ENCODE measurements at regions not wholly inside any gene's neighbourhood (a gene's known extent, or its start where the extent isn't known, plus 50 kb on each side); places are given as distances from the start of the nearest gene placed in this dataset.
A peak's percentile ranks its signal among the peaks of the same experiment; 100 is the strongest.
"Not testable (repeated sequence)": the region's sequence is repeated elsewhere in the genome, so short reads cannot be mapped to it uniquely, and the experiment has no call there.

DNA sequence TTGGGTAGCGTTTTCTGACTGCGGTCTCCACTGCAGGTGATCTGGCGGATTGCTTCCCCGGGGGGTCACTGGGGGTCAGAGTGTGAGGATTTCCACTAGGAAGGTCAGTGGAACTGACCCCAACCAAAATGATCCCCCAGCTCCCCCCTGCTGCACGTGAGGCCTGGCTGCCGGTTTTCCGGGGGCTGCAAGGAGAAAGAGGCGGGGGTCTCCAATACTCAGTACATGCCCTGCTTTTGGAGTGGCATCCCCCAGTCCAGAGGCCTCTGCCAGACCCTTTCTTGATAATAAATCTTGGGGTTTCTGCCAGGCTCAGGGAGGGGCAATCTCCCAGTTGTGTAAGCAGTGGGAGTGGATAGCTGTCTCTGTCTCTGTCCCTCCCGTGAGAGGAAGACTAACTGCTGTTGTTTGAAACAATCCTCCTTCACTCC is 71.5 kb upstream of the RTL6 start:
- H3K27me3 ChIP-seq (ENCODE audit: control insufficient read depth, insufficient read depth, low read length): no peaks in the 10 kb centered on the region
- WGBS (ENCODE audit: insufficient coverage, low lambda C conversion rate): no CpG with 5 or more reads among the region's 9 CpGs
- DNase-seq: no peak
- no peaks in the 10 kb centered on the region for H3K4me1 ChIP-seq (ENCODE audit: control insufficient read depth, insufficient read depth, low read length)
- H3K4me3 ChIP-seq (ENCODE audit: low read length): no peak overlapping the region
- no peaks in the 10 kb centered on the region for H3K36me3 ChIP-seq (ENCODE audit: control insufficient read depth, insufficient read depth, low read length)
- H3K27ac ChIP-seq (ENCODE audit: low read length): no peak overlapping the region
- peaks cover 2% of the 10 kb centered on the region for H3K9me3 ChIP-seq (ENCODE audit: control insufficient read depth, low read depth, low read length)

DNA sequence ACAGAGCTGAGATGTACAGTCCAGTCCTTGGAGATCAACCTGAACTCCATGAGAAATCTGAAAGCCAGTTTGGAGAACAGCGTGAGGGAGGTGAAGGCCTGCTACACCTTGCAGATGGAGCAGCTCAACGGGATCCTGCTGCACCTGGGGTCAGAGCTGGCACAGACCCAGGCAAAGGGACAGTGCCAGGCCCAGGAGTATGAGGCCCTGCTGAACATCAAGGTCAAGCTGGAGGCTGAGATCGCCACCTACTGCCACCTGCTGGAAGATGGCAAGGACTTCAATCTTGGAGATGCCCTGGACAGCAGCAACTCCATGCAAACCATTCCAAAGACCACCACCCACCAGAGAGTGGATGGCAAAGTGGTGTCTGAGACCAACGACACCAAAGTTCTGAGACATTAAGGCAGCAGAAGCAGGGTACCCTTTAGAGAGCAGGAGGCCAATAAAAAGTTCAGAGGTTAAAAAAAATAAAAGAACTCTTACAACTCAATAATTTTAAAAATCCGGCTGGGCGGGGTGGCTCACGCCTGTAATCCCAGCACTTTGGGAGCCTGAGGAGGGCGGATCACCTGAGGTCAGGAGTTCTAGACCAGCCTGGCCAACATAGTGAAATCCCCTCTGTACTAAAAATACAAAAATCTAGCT is 69.9 kb upstream of the RTL6 start:
- DNase-seq: peak in 1 of 2 donors; percentile 17
- no CpG with 5 or more reads among the region's 8 CpGs for WGBS (ENCODE audit: insufficient coverage, low lambda C conversion rate)
- Histone ChIP-seq H3K9me3 (ENCODE audit: control insufficient read depth, low read depth, low read length) (peaks cover 2% of the 10 kb centered on the region), H3K4me1 (ENCODE audit: control insufficient read depth, insufficient read depth, low read length) (no peaks in the 10 kb centered on the region), H3K27ac (ENCODE audit: low read length) (no peak overlapping the region), H3K27me3 (ENCODE audit: control insufficient read depth, insufficient read depth, low read length) (no peaks in the 10 kb centered on the region), H3K36me3 (ENCODE audit: control insufficient read depth, insufficient read depth, low read length) (no peaks in the 10 kb centered on the region), H3K4me3 (ENCODE audit: low read length) (no peak overlapping the region)

- not testable (repeated sequence) for H3K27me3 ChIP-seq (ENCODE audit: control insufficient read depth, insufficient read depth, low read length); H3K4me1 ChIP-seq (ENCODE audit: control insufficient read depth, insufficient read depth, low read length); H3K4me3 ChIP-seq (ENCODE audit: low read length)
Measured at GRCh38 chr22:44567378-44567841, 69.4 kb upstream of the RTL6 start.

DNA sequence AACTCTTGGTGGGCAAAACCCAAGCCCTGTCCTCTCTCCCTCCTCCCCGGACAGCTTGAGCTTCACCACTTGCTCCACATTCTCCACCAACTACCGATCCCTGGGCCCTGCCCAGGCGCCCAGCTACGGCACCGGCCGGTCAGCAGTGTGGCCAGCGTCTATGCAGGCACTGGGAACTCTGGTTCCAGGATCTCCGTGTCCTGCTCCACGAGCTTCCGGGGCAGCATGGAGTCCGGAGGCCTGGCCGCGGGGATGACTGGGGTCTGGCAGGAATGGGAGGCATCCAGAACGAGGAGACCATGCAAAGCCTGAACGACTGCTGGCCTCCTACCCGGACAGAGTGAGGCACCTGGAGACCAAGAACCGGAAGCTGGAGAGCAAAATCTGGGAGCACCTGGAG is 68.9 kb upstream of the RTL6 start:
- no peaks in the 10 kb centered on the region for H3K4me1 ChIP-seq (ENCODE audit: control insufficient read depth, insufficient read depth, low read length)
- no peak for DNase-seq
- WGBS (ENCODE audit: insufficient coverage, low lambda C conversion rate): no CpG with 5 or more reads among the region's 17 CpGs

More at GRCh38 chr22:44567378-44567841, 69.4 kb upstream of the RTL6 start:
- H3K36me3 ChIP-seq (ENCODE audit: control insufficient read depth, insufficient read depth, low read length); H3K27ac ChIP-seq (ENCODE audit: low read length); DNase-seq; H3K9me3 ChIP-seq (ENCODE audit: control insufficient read depth, low read depth, low read length): not testable (repeated sequence)
- no CpG with 5 or more reads among the region's 8 CpGs for WGBS (ENCODE audit: insufficient coverage, low lambda C conversion rate)

DNA sequence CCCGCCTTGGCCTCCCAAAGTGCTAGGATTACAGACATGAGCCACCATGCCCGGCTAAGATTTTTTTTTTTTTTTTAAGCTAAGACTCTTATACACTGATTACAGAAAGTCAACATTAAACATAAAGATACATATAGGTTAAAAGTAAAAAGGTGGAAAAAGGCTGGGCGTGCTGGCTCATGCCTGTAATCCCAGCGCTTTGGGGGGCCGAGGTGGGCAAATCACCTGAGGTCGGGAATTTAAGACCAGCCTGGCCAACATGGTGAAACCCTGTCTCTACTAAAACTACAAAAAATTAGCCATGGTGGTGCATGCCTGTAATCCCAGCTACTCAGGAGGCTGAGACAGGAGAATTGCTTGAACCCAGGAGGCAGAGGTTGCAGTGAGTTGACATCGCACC is 64.6 kb upstream of the RTL6 start:
- H3K4me1 ChIP-seq (ENCODE audit: control insufficient read depth, insufficient read depth, low read length); H3K27ac ChIP-seq (ENCODE audit: low read length); H3K36me3 ChIP-seq (ENCODE audit: control insufficient read depth, insufficient read depth, low read length); H3K9me3 ChIP-seq (ENCODE audit: control insufficient read depth, low read depth, low read length); H3K27me3 ChIP-seq (ENCODE audit: control insufficient read depth, insufficient read depth, low read length); DNase-seq; H3K4me3 ChIP-seq (ENCODE audit: low read length): not testable (repeated sequence)
- 75% methylated on average over 1 of the region's 7 CpGs for WGBS (ENCODE audit: insufficient coverage, low lambda C conversion rate)

More for the DNA sequence above, 68.9 kb upstream of the RTL6 start:
- no peaks in the 10 kb centered on the region for H3K27me3 ChIP-seq (ENCODE audit: control insufficient read depth, insufficient read depth, low read length)
- H3K36me3 ChIP-seq (ENCODE audit: control insufficient read depth, insufficient read depth, low read length): no peaks in the 10 kb centered on the region
- H3K4me3 ChIP-seq (ENCODE audit: low read length): no peak overlapping the region
- peaks cover 2% of the 10 kb centered on the region for H3K9me3 ChIP-seq (ENCODE audit: control insufficient read depth, low read depth, low read length)
- no peak overlapping the region for H3K27ac ChIP-seq (ENCODE audit: low read length)

DNA sequence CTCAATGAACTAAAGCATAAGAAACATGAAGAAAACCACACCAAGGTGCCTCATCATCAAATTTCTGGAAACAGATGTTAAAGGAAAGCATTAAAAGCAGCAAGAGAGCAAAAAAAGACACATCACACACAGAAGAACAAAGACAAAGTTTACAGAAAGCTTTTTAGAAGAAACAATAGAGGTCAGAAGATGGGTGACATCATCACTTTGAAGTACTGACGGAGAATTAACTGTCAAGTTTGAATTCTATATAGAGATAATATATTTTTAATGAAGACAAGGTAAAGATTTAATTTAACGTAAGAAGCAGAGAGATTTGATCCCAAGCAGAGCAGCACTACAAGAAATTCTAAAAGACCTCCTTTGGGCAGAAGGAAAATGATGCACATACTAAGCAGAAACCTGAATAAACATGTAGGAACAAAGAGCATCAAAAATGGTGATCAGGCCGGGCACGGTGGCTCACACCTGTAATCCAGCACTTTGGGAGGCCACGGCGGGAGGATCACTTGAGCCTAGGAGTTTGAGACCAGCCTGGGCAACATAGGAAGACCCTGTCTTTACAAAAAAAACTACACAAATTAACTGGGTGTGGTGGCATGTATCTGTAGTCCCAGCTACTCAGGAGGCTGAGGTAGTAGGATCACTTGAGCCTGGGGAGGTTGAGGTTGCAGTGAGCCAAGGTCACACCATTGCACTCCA is 63.3 kb upstream of the RTL6 start:
- peaks cover 2% of the 10 kb centered on the region for H3K9me3 ChIP-seq (ENCODE audit: control insufficient read depth, low read depth, low read length)
- no peaks in the 10 kb centered on the region for H3K4me1 ChIP-seq (ENCODE audit: control insufficient read depth, insufficient read depth, low read length)
- no peak overlapping the region for H3K27ac ChIP-seq (ENCODE audit: low read length)
- no peaks in the 10 kb centered on the region for H3K27me3 ChIP-seq (ENCODE audit: control insufficient read depth, insufficient read depth, low read length)
- DNase-seq: no peak
- H3K36me3 ChIP-seq (ENCODE audit: control insufficient read depth, insufficient read depth, low read length): no peaks in the 10 kb centered on the region
- 88% methylated on average over 2 of the region's 6 CpGs for WGBS (ENCODE audit: insufficient coverage, low lambda C conversion rate)
- H3K4me3 ChIP-seq (ENCODE audit: low read length): no peak overlapping the region

DNA sequence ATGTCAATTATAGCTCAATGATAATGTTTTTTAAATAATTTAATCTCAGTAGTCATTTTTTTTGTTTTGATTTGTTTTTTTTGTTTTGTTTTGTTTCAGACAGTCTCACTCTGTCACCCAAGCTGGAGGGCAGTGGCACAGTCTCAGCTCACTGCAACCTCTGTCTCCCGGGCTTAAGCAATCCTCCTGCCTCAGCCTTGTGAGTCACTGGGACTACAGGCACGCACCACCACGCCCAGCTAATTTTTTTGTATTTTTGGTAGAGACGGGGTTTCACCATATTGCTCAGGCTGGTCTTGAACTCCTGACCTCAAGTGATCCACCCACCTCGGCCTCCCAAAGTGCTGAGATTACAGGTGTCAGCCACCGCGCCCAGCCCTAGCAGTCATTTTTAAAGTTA is 60.6 kb upstream of the RTL6 start:
- H3K9me3 ChIP-seq (ENCODE audit: control insufficient read depth, low read depth, low read length); H3K36me3 ChIP-seq (ENCODE audit: control insufficient read depth, insufficient read depth, low read length); DNase-seq; H3K27me3 ChIP-seq (ENCODE audit: control insufficient read depth, insufficient read depth, low read length); H3K4me1 ChIP-seq (ENCODE audit: control insufficient read depth, insufficient read depth, low read length); H3K27ac ChIP-seq (ENCODE audit: low read length); H3K4me3 ChIP-seq (ENCODE audit: low read length): not testable (repeated sequence)
- WGBS (ENCODE audit: insufficient coverage, low lambda C conversion rate): no CpG with 5 or more reads among the region's 7 CpGs

DNA sequence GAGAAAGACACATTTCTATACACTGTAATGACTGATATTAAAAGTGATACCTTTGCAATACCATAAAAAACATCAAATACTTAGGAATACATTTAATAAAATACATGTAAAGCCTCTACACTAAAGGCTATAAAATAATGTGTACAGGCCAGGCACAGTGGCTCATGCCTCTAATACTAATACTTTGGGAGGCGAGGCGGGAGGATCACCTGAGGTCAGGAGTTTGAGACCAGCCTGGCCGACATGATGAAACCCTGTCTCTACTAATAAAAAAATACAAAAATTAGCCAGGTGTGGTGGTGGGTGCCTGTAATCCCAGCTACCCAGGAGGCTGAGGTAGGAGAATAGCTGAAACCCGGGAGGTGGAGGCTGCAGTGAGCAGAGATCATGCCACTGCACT is 59.8 kb upstream of the RTL6 start:
- H3K4me1 ChIP-seq (ENCODE audit: control insufficient read depth, insufficient read depth, low read length); DNase-seq; H3K4me3 ChIP-seq (ENCODE audit: low read length); H3K36me3 ChIP-seq (ENCODE audit: control insufficient read depth, insufficient read depth, low read length); H3K9me3 ChIP-seq (ENCODE audit: control insufficient read depth, low read depth, low read length); H3K27me3 ChIP-seq (ENCODE audit: control insufficient read depth, insufficient read depth, low read length); H3K27ac ChIP-seq (ENCODE audit: low read length): not testable (repeated sequence)
- no CpG with 5 or more reads among the region's 4 CpGs for WGBS (ENCODE audit: insufficient coverage, low lambda C conversion rate)

DNA sequence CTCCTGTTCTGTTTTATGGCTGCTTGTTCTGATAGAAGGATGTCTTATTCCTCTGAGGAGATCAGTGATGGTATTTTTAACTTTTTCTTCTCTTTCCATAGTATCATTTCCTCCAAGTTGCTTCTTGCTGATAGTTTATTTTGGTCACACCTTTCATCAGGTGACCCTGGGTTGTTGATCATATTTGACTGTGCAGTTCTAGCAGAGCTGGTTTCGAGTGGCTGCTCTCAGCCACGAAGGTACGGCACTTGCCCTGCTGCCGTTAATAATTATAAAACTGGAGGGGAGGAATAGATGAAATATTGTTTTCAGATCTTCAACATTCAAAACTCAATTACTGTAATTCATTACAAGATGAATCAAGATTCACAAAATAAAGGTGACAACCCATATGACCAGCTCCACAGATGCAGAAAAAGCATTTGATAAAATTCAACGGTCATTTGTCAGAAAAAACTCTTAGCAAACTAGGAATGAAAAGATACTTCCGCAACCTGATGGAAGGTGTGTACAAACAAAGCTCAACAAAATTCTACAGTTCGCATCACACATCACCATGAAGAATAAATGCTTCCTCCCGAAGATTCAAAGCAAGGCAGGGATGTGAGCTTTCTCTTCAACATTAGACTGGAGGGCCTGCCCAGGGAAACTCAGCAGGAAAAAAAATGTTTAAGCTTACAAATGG is 59.2 kb upstream of the RTL6 start:
- no peaks in the 10 kb centered on the region for H3K27me3 ChIP-seq (ENCODE audit: control insufficient read depth, insufficient read depth, low read length)
- no peaks in the 10 kb centered on the region for H3K9me3 ChIP-seq (ENCODE audit: control insufficient read depth, low read depth, low read length)
- WGBS (ENCODE audit: insufficient coverage, low lambda C conversion rate): no CpG with 5 or more reads among the region's 8 CpGs
- H3K4me3 ChIP-seq (ENCODE audit: low read length): no peak overlapping the region
- H3K4me1 ChIP-seq (ENCODE audit: control insufficient read depth, insufficient read depth, low read length): no peaks in the 10 kb centered on the region
- no peaks in the 10 kb centered on the region for H3K36me3 ChIP-seq (ENCODE audit: control insufficient read depth, insufficient read depth, low read length)
- H3K27ac ChIP-seq (ENCODE audit: low read length): no peak overlapping the region
- DNase-seq: no peak

DNA sequence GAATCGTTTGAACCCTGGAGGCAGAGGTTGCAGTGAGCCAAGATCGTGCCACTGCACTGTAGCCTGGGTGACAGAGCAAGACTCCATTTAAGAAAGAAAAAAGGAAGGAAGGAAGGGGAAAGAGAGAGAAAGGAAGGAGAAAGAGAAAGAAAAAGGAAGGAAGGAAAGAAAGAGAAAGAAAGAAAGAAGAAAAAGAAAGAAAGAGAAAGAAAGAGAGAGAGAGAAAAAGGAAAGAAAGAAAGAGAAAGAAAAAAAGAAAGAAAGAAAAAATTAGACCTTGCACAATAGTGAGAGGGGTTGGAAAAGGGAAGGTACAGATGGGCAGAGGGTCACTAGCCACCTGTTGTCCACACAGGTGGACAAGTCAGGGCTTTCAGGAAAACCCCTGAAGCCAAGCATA is 57.6 kb upstream of the RTL6 start:
- Histone ChIP-seq H3K27me3 (ENCODE audit: control insufficient read depth, insufficient read depth, low read length) (no peaks in the 10 kb centered on the region), H3K36me3 (ENCODE audit: control insufficient read depth, insufficient read depth, low read length) (no peaks in the 10 kb centered on the region), H3K27ac (ENCODE audit: low read length) (no peak overlapping the region), H3K4me3 (ENCODE audit: low read length) (no peak overlapping the region), H3K4me1 (ENCODE audit: control insufficient read depth, insufficient read depth, low read length) (no peaks in the 10 kb centered on the region), H3K9me3 (ENCODE audit: control insufficient read depth, low read depth, low read length) (peaks cover 3% of the 10 kb centered on the region)
- no peak for DNase-seq
- WGBS (ENCODE audit: insufficient coverage, low lambda C conversion rate): 94% methylated on average over 2 of the region's 2 CpGs

All from large intestine (tissue), 3 donors.